ENCODE measurements at regions not wholly inside any gene's neighbourhood (a gene's known extent, or its start where the extent isn't known, plus 50 kb on each side); places are given as distances from the start of the nearest gene placed in this dataset.

DNA sequence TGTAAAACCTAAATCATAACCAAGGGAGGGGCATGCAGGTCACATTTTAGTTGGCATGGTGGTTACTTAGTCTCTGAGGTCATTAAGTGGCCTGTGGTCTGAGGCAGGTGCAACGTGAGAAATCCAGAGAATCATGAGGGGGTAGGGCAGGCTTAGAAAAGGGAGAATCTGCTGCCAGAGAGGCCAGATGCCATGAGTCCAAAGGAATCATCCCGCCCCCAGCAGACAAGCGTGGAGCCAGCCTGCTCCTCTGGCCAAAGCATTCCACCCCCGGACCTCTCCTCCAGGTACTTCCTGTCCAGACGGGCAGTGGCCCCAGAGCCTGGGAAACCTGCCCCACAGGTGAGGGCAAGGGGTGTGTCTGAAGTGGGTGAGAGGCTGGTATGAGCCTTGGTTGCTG lies 196.4 kb upstream of the ZNF32 start:
- no peak for TF ChIP-seq POLR2A (IDR thresholded peaks at IDR 0.05)
- TF ChIP-seq, protein P1, sequence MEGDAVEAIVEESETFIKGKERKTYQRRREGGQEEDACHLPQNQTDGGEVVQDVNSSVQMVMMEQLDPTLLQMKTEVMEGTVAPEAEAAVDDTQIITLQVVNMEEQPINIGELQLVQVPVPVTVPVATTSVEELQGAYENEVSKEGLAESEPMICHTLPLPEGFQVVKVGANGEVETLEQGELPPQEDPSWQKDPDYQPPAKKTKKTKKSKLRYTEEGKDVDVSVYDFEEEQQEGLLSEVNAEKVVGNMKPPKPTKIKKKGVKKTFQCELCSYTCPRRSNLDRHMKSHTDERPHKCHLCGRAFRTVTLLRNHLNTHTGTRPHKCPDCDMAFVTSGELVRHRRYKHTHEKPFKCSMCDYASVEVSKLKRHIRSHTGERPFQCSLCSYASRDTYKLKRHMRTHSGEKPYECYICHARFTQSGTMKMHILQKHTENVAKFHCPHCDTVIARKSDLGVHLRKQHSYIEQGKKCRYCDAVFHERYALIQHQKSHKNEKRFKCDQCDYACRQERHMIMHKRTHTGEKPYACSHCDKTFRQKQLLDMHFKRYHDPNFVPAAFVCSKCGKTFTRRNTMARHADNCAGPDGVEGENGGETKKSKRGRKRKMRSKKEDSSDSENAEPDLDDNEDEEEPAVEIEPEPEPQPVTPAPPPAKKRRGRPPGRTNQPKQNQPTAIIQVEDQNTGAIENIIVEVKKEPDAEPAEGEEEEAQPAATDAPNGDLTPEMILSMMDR (IDR thresholded peaks at IDR 0.05): no peak
- Histone ChIP-seq H3K27ac (peak overlapping the region in 7 of 12 donors; percentile 21 to 91 (median 81)), H3K4me1 (peaks cover 0 to 36% (median 15%) of the 10 kb centered on the region in 12 donors), H3K36me3 (no peaks in the 10 kb centered on the region), H3K27me3 (no peaks in the 10 kb centered on the region), H3K4me3 (no peak overlapping the region), H3K9me3 (no peaks in the 10 kb centered on the region)
- ATAC-seq (no peak), DNase-seq (no peak)
- intact Hi-C loops (cut with DNase I): loop anchor here in 4 of 10 donors (5.0 to 10.0 kb wide), 3 partner anchors 70 to 153 kb away; no protein-coding TSS in a partner anchor
- WGBS, 4 donors: 84 to 94% (median 91%) methylated on average over 5 of the region's 5 CpGs

DNA sequence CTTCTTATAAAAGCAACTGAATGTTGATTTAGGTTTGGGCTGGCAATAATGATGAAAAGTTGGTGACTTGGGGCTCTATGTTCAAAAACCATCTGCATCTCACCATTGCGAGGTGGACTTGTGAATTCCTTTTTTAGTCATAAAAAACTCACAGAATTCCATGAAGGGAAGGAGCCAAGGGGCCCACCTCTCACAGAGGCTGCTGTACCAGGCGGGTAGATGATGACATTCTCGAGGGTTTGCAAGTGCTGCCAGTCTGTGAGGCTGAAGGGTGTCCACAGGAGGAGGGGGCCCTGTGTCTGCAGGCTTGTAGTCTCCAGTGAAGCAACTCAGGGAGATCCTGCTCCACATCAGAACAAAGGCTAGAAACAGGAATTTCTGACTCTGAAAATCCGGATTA lies 195.5 kb upstream of the ZNF32 start:
- Histone ChIP-seq H3K36me3 (no peaks in the 10 kb centered on the region), H3K4me1 (peaks cover 0 to 36% (median 15%) of the 10 kb centered on the region in 12 donors), H3K9me3 (no peaks in the 10 kb centered on the region), H3K4me3 (no peak overlapping the region), H3K27me3 (no peaks in the 10 kb centered on the region), H3K27ac (peak overlapping the region in 5 of 12 donors; percentile 2 to 52 (median 31))
- DNase-seq (no peak), ATAC-seq (no peak)
- intact Hi-C loops (cut with DNase I): loop anchor here in 2 of 10 donors (5.0 to 10.0 kb wide), 3 partner anchors 69 to 152 kb away; no protein-coding TSS in a partner anchor
- WGBS, 4 donors: 94 to 97% (median 96%) methylated on average over 4 of the region's 4 CpGs
- TF ChIP-seq, protein P1 (IDR thresholded peaks at IDR 0.05): no peak
- no peak for TF ChIP-seq POLR2A (IDR thresholded peaks at IDR 0.05)

DNA sequence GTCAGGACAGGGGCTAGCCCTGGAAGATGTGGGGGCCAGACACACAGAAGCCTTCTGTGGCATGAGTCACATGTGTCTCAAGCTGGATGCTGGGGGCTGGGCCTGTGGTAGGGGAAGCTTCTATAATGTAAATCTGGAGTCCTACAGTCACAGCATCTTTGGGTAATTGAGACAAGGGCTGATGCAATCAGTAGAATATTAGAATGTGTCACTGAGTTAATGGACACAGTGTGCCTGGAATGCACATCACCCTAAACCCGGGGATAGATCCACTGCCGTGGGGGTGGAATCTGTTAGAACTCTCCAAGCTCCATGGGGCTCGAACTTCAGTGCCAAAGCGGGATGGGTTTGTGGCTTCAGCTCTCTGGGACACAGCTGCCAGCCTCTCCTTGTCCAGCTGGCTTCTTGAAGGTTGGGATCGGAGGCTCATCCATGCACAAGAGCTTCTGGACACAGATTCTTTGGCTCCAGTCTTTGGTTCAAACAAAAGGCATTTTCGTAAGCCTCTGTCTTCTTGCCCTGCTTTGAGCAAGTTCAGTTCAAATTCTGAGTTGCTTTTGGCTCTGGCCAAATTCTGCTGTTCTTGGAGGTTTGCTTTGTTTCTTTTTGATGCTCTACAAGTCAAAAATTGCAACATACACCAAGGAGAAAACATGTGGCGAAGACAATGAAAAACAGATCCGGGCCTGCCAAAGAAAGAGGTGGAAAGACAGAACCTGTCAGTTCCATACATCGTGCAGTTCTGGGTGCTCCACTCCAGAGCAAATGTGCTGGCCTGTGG lies 194.8 kb upstream of the ZNF32 start:
- intact Hi-C loops (cut with DNase I): loop anchor here in 2 of 10 donors (5.0 to 10.0 kb wide), 3 partner anchors 69 to 151 kb away; no protein-coding TSS in a partner anchor
- Histone ChIP-seq H3K4me1 (peaks cover 0 to 36% (median 15%) of the 10 kb centered on the region in 12 donors), H3K4me3 (no peak overlapping the region), H3K9me3 (no peaks in the 10 kb centered on the region), H3K36me3 (no peaks in the 10 kb centered on the region), H3K27me3 (no peaks in the 10 kb centered on the region), H3K27ac (peak overlapping the region in 5 of 12 donors; percentile 2 to 52 (median 31))
- DNase-seq (peak in 2 of 5 donors; percentile 57 to 65), ATAC-seq (peak; percentile 12 to 66 (median 53))
- 76 to 83% (median 80%) methylated on average over 9 of the region's 9 CpGs for WGBS, 4 donors
- TF ChIP-seq, protein P1 (IDR thresholded peaks at IDR 0.05): no peak
- no peak for TF ChIP-seq POLR2A (IDR thresholded peaks at IDR 0.05)

DNA sequence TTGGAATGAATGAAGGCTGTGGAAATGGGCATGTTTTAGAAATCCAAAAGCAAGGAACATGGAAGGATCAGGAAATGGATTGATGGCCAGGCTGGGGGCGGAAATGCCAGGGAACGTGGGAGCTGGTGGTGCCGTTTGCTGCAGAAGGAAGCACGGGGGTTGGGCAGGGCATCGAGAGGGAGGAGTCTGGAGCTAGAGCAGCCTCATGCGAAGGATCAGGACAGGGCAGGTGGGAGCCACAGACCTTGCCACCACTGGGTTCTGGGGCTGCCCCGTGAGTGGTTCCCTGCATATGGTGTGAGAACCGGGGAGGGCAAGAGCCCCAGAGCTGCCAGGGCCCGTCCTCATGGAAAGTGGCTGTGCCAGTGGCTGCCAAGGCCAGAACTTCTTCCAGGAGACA lies 193.8 kb upstream of the ZNF32 start:
- WGBS, 4 donors: 85 to 92% (median 92%) methylated on average over 9 of the region's 9 CpGs

More for the DNA sequence above, 193.8 kb upstream of the ZNF32 start:
- Histone ChIP-seq H3K9me3 (no peaks in the 10 kb centered on the region), H3K27ac (no peak overlapping the region), H3K27me3 (no peaks in the 10 kb centered on the region), H3K36me3 (no peaks in the 10 kb centered on the region), H3K4me3 (no peak overlapping the region), H3K4me1 (peaks cover 0 to 36% (median 13%) of the 10 kb centered on the region in 12 donors)
- ATAC-seq (no peak), DNase-seq (no peak)
- intact Hi-C loops (cut with DNase I): loop anchor here in 2 of 10 donors (5.0 to 10.0 kb wide), 3 partner anchors 68 to 150 kb away; no protein-coding TSS in a partner anchor
- TF ChIP-seq, protein P1 (IDR thresholded peaks at IDR 0.05): no peak
